ENCODE measurements at regions not wholly inside any gene's neighbourhood (a gene's known extent, or its start where the extent isn't known, plus 50 kb on each side); places are given as distances from the start of the nearest gene placed in this dataset.

GRCh38 chr12:105745811-105746210 is 392.9 kb downstream of the NUAK1 start:
- TF ChIP-seq CTCF (IDR thresholded peaks at IDR 0.05; ENCODE audit: low read length) (no peak), EZH2 (IDR thresholded peaks at IDR 0.05; ENCODE audit: borderline replicate concordance, low read length) (no peak)

All from OCI-LY1 (cell line).